ENCODE measurements at regions not wholly inside any gene's neighbourhood (a gene's known extent, or its start where the extent isn't known, plus 50 kb on each side); places are given as distances from the start of the nearest gene placed in this dataset.
"Not testable (repeated sequence)": the region's sequence is repeated elsewhere in the genome, so short reads cannot be mapped to it uniquely, and the experiment has no call there.

DNA sequence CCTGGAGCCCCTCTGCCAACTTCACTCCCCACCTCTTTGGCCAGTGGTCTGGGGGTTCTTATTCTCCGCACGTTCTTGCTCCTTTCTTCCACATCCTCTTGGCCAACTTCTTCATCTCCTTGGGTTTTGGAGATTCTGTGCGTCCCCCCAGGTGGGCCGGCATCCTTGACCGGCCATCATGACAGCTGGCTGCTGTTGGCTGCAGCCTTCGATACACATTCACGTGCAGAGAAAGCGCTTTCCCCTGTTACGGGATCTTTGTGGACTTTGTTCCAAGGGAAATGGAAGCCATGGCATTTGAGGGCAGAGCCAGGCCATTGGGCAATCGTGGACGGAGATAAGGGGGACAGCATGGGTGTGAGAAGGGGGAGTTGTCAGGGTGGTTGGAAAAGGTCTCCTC is 241.1 kb upstream of the HDAC4 start:
- TF ChIP-seq, protein P1, sequence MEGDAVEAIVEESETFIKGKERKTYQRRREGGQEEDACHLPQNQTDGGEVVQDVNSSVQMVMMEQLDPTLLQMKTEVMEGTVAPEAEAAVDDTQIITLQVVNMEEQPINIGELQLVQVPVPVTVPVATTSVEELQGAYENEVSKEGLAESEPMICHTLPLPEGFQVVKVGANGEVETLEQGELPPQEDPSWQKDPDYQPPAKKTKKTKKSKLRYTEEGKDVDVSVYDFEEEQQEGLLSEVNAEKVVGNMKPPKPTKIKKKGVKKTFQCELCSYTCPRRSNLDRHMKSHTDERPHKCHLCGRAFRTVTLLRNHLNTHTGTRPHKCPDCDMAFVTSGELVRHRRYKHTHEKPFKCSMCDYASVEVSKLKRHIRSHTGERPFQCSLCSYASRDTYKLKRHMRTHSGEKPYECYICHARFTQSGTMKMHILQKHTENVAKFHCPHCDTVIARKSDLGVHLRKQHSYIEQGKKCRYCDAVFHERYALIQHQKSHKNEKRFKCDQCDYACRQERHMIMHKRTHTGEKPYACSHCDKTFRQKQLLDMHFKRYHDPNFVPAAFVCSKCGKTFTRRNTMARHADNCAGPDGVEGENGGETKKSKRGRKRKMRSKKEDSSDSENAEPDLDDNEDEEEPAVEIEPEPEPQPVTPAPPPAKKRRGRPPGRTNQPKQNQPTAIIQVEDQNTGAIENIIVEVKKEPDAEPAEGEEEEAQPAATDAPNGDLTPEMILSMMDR (IDR thresholded peaks at IDR 0.05), result not testable (repeated sequence)
- TF ChIP-seq POLR2A (IDR thresholded peaks at IDR 0.05), result not testable (repeated sequence)
